GM12873 (cell line): ENCODE measurements at regions not wholly inside any gene's neighbourhood (a gene's known extent, or its start where the extent isn't known, plus 50 kb on each side); places are given as distances from the start of the nearest gene placed in this dataset.

Source experiments
- TF ChIP-seq, protein P1 (sequence below): IDR thresholded peaks from 2 replicates; pipeline ENCODE4 v1.5.1; 2012; ENCODE audit warnings: low read depth, mild to moderate bottlenecking, moderate library complexity, low read length, control low read depth; ENCODE audit not compliant: insufficient read depth; ENCODE audit errors: missing control alignments

DNA sequence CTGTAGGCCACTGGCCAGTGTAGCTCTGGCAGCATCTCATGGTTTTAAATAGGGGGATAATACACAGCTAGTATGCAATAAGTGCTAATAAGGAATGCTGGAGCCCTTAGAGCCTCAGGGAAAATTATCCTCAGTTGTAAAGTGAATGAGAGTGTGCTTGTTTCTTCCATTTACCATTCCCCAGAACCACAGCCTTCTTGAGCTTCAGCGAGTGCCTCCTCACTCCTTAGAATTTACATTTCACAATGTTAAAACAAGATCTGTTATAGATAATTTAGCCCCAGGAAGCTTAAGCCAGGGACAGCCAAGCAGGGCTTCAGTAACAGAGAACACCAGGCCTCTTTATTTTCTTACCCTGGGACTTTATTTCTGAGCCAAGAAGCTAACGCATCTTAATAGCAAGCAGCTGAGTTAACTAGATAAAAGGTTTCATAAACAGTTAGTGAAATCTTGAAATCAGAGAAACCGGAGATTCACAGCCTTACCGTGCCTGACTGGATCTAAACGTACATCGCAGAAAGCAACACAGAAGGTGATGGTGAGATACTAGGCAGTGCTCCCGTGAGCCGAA is 535.2 kb downstream of the TDRD15 start:
- TF ChIP-seq, protein P1, sequence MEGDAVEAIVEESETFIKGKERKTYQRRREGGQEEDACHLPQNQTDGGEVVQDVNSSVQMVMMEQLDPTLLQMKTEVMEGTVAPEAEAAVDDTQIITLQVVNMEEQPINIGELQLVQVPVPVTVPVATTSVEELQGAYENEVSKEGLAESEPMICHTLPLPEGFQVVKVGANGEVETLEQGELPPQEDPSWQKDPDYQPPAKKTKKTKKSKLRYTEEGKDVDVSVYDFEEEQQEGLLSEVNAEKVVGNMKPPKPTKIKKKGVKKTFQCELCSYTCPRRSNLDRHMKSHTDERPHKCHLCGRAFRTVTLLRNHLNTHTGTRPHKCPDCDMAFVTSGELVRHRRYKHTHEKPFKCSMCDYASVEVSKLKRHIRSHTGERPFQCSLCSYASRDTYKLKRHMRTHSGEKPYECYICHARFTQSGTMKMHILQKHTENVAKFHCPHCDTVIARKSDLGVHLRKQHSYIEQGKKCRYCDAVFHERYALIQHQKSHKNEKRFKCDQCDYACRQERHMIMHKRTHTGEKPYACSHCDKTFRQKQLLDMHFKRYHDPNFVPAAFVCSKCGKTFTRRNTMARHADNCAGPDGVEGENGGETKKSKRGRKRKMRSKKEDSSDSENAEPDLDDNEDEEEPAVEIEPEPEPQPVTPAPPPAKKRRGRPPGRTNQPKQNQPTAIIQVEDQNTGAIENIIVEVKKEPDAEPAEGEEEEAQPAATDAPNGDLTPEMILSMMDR: no peak

DNA sequence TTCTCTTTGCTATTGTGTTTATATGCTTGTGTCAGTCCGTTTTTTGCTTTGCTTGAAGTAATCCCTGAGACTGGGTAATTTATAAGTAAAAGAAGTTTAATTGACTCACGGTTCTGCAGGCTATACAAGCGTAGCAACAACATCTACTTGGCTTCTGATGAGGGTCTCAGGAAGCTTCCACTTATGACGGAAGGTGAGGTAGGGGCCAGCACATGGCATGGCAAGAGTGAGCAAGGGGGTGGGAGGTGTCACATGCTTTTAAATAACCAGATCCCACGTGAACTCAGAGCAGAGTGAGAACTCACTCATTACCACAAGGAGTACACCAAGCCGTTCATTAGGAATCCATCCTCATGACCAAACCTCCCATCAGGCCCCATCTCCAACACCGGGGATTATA is 540.3 kb downstream of the TDRD15 start:
- TF ChIP-seq, protein P1: no peak

- TF ChIP-seq, protein P1: no peak
These were observed 543.9 kb downstream of the TDRD15 start for GRCh38 chr2:21667638-21668037.

GRCh38 chr2:21668078-21668710 is 544.4 kb downstream of the TDRD15 start:
- TF ChIP-seq, protein P1: no peak

GRCh38 chr2:21676041-21676440 is 552.3 kb downstream of the TDRD15 start:
- TF ChIP-seq, protein P1: no peak

DNA sequence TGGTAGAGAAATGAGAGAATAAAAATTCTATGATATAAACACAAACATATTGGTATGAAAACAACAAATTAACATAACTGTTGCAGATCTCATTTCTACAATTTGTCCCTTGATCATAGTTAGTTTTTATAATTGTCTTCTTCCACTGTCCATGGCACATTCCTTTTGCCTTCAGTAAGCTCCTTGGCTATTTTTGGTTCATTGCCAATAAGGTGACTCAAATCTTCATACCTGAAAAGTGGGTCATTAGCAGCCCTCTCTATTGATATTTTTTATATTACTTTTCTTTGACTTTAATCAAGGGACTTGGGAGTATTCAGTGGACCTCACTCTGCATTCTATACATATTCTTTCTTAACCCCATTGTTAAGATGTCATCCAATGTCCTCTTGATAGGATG is 552.9 kb downstream of the TDRD15 start:
- TF ChIP-seq, protein P1: no peak

- TF ChIP-seq, protein P1: no peak
These were observed 560.1 kb downstream of the TDRD15 start for GRCh38 chr2:21683838-21684237.
